OCI-LY3 (cell line): ENCODE measurements at regions not wholly inside any gene's neighbourhood (a gene's known extent, or its start where the extent isn't known, plus 50 kb on each side); places are given as distances from the start of the nearest gene placed in this dataset.

Experiments used
- CTCF ChIP-seq: fragments of 200-600, 300-600 bp; sonication (generic); IDR thresholded peaks from 2 replicates; pipeline ENCODE4 v1.5.1; 2014; ENCODE audit warnings: antibody characterized with exemption, low read length, low read depth
- EZH2phosphoT487 ChIP-seq: fragments of 200-600 bp; shearing (Covaris generic); IDR thresholded peaks from 2 replicates; pipeline ENCODE4 v1.6.1; 2018; ENCODE audit warnings: antibody characterized with exemption, mixed run types, low read depth

DNA sequence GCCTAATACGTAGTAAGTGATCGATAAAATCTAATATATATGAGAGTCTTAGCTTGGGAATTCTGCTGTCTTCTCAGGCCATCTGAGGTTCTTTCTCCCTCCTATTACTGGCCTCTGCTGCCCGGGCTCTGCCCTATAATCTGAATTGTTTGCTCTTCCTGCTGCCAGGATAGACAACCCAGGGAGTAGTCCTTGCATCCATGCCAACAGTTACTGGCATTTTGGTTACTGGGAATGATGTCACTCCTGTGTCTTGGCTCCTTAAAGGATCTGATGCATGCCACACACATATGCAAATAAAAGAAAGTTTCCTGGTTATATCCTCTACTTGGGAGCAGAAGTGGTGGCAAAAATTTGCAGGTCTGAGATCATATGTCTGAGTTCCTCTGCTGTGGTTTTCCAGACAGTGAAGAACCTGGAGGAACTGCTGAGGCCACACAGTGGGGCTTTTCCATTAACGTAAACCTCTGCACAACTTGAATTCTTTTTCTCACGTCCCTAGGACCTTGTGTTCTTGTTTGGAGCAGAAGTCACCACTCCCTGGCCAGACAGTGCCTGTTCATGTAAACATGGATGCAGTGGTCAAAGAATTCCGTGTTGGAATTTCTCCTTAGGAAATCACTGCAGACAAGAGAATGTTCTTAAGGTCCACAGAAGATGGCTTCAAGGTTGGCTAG is 320.6 kb upstream of the TBX3 start:
- TF ChIP-seq CTCF: no peak
- no peak for TF ChIP-seq EZH2phosphoT487
